Activated CD8-positive, alpha-beta memory T cell treated with anti-CD3 and anti-CD28 coated beads for 4 hours (primary cell): ENCODE measurements at regions not wholly inside any gene's neighbourhood (a gene's known extent, or its start where the extent isn't known, plus 50 kb on each side); places are given as distances from the start of the nearest gene placed in this dataset.
"Not testable (repeated sequence)": the region's sequence is repeated elsewhere in the genome, so short reads cannot be mapped to it uniquely, and the experiment has no call there.

Experiments used
- DNase-seq, 2 donors: peaks; one replicate each; pipeline ENCODE4 v3.0.0-alpha.2; 2020; ENCODE audit warnings: low read depth in 2 of 2

GRCh38 chr17:77795685-77796084 lies 162.8 kb upstream of the TNRC6C start:
- DNase-seq = no peak

- DNase-seq = no peak
Observed at GRCh38 chr17:77796176-77796860, 162.2 kb upstream of the TNRC6C start.

- no peak for DNase-seq
Observed at GRCh38 chr17:77798031-77798430, 160.5 kb upstream of the TNRC6C start.

GRCh38 chr17:77798481-77798880 lies 160.0 kb upstream of the TNRC6C start:
- no peak for DNase-seq

DNA sequence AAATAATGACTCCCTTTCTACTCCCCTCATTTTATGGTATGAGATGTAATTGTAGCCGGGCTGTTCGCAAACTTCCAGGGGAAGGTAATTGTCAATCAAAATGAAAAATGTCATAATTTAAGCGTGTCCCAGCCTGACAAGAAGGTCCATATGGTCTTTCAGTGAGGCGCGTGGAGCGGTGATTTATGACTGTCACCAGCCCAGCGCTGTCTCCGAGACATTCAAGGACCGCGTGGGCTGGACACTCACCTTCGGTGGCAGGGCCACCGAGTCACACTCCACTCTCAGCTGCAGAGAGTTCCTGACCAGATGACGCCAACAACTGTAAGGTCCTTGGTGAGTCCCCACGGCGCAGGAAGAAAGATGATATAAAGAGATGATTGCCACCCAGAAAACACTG lies 157.7 kb upstream of the TNRC6C start:
- no peak for DNase-seq

DNA sequence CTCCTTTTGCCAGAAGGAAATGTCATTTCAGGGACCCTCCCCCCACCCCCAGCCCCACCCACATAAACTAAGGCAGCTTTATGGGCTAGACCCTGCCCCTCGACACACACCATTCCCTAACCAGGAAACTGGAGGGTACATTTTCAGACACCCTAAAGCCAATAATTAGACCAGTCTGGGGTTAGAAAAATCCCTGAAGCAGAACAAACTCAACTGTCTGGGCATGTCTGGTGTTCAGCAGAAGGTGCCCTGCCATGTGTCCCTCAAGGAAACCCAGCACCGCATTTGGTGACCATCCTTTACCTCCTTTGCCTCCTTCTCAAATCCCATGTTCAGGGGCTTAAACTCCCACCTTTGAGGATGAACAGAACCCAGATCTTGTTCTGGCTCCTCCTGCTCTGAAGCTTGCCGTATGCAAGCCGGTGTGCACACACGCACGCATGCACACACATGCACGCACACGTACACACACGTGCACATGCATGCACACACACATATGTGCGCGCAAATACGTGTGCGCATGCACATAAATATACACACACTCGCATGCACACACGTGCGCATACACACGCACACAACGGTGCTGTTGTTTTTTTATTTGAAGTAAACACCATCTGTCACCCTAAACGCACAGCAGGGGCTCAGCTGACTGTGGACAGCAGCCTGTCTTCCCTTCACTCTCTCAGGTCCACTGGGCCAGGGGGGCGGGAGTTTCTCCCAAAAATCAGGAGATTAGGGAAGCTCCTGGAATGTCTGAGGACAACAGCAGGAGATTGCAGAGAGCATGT lies 156.8 kb upstream of the TNRC6C start:
- DNase-seq = no peak

DNA sequence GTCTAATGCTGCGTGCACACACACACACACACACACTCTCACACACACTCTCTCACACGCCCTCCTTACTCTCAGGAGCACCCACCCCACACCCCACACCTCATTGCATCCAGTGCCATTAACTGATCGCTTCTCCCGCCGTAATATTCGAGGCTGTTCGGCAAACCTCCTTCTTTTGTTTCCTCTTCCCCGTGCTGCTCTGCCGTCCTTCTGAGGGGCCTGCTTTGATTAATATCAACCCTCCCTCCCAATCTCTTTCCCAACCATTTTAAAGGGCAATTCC lies 156.2 kb upstream of the TNRC6C start:
- no peak for DNase-seq

DNA sequence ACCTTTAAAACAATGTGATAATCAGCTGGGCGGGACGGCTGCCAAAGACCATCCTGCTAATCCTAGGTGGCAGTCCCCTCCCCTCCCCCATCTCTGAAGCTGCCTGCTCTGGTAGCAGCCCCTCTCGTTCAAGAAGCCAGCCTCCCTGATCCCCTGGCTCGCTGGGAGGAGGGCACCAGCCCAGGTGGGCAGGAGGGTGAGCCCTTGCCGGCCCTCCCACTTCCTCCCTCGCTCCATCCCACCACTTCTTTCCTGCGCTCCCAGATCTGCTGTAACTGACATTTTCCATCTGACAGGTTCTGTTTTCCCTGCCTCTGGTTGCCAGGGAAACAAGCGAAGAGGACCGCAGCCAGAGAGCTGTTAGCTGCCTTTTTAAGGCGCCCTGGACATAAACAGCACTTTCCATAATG lies 155.7 kb upstream of the TNRC6C start:
- no peak for DNase-seq

- no peak for DNase-seq
Observed at GRCh38 chr17:77803726-77804125, 154.8 kb upstream of the TNRC6C start.

DNA sequence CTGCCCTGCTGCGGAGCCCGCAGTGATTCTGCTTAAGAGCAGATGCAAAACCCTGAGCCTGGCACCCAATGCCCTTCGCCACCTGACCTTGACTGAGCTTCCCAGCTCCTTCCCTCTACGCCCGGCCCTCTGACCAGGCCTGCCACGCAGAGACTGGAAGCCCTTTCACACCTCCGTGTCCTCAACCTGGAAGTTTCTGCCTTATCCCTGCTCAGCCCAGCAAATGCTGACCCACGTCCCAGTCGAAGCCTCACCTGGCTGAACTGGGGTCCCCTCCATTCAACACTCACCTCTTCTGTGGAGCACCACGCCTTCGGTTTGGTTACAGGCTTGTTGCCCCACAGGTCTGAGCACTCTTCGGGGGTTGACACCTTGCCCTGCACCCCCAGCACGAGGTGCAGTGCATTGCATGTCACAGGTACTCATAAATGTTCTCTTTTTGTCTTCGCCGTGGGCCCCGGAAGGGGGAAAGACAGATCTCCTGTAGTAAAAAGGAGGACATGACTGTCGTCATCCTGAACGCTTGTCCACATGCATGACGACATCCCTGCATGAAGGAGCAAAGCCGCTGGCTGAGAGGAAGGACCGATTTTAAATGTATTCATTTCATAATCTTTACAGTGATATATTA lies 153.6 kb upstream of the TNRC6C start:
- DNase-seq = no peak

GRCh38 chr17:77805970-77806369 lies 152.5 kb upstream of the TNRC6C start:
- DNase-seq = not testable (repeated sequence)

DNA sequence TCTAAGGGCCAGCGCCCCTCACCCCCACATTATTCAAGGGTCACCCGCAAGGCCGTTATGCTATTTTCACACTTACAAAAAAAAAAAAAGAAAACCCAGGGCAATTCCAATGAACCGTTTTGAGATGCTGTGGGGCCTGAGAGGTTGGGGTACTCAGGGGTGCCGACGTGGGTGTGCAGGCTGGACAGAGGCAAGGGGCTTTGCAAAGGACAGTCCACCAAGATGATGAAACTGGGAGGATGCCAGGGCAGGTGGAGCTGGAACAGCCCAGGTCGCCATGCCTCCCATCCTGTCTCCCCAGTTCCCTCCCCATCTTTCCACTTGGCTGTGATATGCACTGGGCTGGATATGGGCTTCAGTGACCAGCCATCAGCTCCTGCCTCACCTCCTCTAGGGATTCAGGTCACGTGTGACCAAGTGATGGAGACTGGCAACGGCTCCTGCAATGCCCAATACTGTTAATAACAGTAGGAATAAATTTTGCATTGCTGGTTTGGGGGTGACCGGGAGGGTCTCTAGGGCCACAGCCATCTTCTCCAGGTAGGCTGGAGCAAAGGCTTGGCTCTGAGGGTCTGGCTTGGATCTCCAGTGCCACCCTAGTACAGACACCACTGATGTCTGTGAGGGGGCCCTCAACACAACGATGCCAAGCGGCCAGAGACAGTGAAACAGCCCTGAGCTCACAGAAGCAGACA lies 151.3 kb upstream of the TNRC6C start:
- no peak for DNase-seq

DNA sequence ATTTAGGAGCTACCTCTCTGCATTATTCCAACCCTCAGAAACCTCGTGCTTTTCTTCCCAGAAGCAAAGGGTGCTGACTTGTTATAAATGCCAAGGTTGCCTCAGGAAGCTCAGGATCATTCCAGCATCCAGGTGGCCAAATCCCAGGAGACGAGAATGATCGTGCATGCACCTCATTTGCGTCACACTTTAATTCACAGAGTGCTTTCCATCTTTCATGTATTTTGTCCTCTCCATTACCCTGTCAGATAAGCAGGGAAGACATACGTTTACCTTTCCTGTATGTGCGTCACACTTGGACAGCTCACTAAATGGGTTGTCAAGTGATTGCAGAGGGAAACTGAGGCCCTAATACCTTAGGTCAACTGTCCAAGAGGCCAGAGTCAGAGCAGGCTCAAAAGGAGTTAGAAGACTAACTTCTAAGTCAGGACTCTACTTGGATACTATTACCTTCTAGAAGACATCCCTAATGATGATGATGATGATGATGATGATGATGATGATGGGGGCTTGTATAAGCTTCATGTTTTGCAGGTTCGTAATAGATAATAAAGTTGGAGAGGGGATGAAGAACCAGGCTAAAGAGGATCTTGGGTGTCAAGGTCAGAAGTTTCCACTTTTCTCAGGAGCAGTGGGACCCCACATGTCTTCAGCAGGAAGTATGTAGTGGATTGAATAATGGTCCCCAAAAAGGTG lies 150.6 kb upstream of the TNRC6C start:
- no peak for DNase-seq

DNA sequence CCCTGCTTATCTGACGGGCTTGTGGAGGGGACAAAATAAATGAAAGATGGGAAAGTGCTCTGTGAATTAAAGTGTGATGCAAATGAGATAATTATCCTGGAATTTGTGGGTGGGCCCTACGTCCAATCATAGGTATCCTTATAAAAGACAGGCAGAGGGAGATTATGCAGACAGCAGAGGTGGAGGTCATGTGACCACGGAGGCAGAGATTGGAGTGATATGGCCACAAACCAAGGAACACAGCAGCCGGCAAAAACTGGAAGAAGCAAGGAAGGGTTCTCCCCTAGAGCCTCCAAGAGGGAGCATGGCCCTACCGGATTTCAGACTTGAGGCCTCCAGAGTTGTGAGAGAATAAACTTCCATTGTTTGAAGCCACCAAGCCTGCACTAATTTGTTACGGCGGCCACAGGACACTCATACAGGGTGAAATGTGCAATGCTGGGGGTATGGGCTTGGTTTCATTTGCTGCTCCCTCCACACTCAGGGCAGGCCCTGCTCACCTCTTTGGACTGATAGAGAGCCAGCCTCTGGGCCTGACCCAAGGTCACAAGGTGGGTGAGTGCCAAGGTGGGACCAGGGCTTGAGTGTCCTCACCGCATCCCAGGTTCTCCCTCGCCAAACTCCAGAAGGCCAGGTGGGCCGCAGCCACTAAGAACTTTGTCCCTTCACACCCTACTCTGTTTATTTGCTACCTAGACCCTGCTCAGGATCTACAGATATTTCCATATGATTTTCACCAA lies 149.6 kb upstream of the TNRC6C start:
- DNase-seq = no peak

- DNase-seq = no peak
Observed at GRCh38 chr17:77809814-77810213, 148.7 kb upstream of the TNRC6C start.

DNA sequence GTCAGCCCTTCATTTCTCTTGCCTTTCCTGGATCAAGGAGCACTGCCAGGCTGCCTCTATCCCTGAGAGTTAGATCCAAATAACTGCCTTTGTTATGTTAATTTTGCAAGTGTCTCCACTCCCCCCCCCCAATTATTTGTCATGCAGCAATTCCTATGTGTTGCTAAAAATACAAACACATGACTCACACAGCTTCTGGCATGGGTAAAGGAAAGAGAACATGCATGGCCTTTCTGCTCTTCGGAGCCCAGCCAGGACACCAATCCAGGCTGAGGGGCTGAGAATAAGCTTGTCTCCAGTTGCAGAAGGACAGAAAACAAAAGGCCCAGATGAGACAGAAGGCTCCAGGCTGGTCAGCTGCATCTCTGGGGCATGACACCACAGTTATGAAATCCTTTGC lies 148.0 kb upstream of the TNRC6C start:
- no peak for DNase-seq

DNA sequence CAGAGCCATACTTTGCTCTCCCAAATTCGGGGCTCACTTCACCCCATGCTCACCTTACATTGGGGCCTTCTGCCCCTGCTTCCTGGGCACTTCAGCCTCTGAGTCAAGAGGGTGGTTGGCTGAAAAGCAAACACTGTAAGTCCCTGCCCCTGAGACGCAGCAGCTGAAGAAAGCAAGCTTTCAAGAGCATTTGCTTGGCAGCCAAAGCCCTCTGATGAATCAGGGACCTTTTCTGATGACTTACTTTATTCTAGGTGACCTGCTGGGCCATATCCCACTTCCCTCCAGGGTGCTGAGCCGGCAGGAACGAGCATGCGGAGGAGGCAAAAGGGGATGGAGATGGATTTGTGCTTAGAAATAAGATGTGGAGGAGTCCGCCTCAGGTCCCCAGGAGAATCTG lies 147.0 kb upstream of the TNRC6C start:
- DNase-seq = no peak

DNA sequence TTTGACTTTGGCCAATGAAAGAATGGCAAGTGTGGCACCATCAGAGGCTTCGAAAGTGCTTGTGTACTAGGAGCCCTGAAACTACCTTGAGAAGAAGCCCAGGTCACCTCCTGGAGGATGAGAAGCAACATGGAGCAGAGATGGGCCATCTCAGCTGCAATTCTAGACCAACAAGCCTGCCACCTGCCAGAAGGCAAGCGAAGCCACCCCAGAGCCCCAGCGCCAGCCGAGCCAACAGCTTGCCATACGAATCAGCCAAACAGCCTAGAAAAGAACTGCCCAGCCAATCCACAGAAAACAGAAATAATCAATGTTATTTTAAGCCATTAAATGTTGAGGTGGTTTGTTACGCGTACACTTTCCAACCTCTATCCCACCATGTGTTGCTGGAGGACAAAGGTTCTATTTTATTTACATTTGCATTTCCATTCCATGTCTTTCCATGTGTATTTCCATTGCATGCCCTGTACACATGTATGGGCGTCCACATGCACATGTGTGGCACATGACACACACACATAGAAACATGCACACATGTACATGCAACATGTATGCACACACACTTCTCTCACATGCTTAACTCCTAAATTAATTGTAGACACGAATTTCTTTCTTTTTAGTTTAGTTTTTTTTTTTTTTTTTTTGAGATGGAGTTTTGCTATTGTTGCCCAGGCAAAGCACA lies 144.3 kb upstream of the TNRC6C start:
- no peak for DNase-seq

- DNase-seq = no peak
Observed at GRCh38 chr17:77815127-77815905, 143.2 kb upstream of the TNRC6C start.

GRCh38 chr17:77817953-77818352 lies 140.6 kb upstream of the TNRC6C start:
- no peak for DNase-seq
